ENCODE measurements at regions not wholly inside any gene's neighbourhood (a gene's known extent, or its start where the extent isn't known, plus 50 kb on each side); places are given as distances from the start of the nearest gene placed in this dataset.

- DNase-seq (ENCODE audit: low spot score): no peak
These were observed 115.2 kb upstream of the ITGA4 start for GRCh38 chr2:181341855-181342600.

- no peak for DNase-seq (ENCODE audit: low spot score)
These were observed 108.9 kb upstream of the ITGA4 start for GRCh38 chr2:181348107-181348837.

- DNase-seq (ENCODE audit: low spot score): no peak
These were observed 105.0 kb upstream of the ITGA4 start for GRCh38 chr2:181352158-181352557.

GRCh38 chr2:181354626-181355025, 102.6 kb upstream of the ITGA4 start:
- DNase-seq (ENCODE audit: low spot score): no peak

GRCh38 chr2:181356526-181357130, 100.6 kb upstream of the ITGA4 start:
- DNase-seq (ENCODE audit: low spot score): no peak

- DNase-seq (ENCODE audit: low spot score): no peak
These were observed 99.2 kb upstream of the ITGA4 start for GRCh38 chr2:181357979-181358378.

- no peak for DNase-seq (ENCODE audit: low spot score)
These were observed 94.6 kb upstream of the ITGA4 start for GRCh38 chr2:181362561-181362960.

GRCh38 chr2:181363164-181363563, 94.0 kb upstream of the ITGA4 start:
- DNase-seq (ENCODE audit: low spot score): no peak

- DNase-seq (ENCODE audit: low spot score): no peak
These were observed 92.6 kb upstream of the ITGA4 start for GRCh38 chr2:181364492-181365170.

GRCh38 chr2:181366675-181367175, 90.5 kb upstream of the ITGA4 start:
- no peak for DNase-seq (ENCODE audit: low spot score)

GRCh38 chr2:181367411-181367810, 89.8 kb upstream of the ITGA4 start:
- no peak for DNase-seq (ENCODE audit: low spot score)

GRCh38 chr2:181367906-181368435, 89.2 kb upstream of the ITGA4 start:
- DNase-seq (ENCODE audit: low spot score): no peak

- no peak for DNase-seq (ENCODE audit: low spot score)
These were observed 87.1 kb upstream of the ITGA4 start for GRCh38 chr2:181370126-181370525.

GRCh38 chr2:181371195-181371594, 86.0 kb upstream of the ITGA4 start:
- DNase-seq (ENCODE audit: low spot score): no peak

GRCh38 chr2:181371782-181372645, 85.2 kb upstream of the ITGA4 start:
- peak; percentile 4 for DNase-seq (ENCODE audit: low spot score)

- DNase-seq (ENCODE audit: low spot score): no peak
These were observed 84.5 kb upstream of the ITGA4 start for GRCh38 chr2:181372646-181373040.

GRCh38 chr2:181374781-181375675, 82.2 kb upstream of the ITGA4 start:
- no peak for DNase-seq (ENCODE audit: low spot score)

- DNase-seq (ENCODE audit: low spot score): no peak
These were observed 80.7 kb upstream of the ITGA4 start for GRCh38 chr2:181376442-181376841.

GRCh38 chr2:181376999-181377398, 80.2 kb upstream of the ITGA4 start:
- DNase-seq (ENCODE audit: low spot score): no peak

- peak; percentile 20 for DNase-seq (ENCODE audit: low spot score)
These were observed 78.7 kb upstream of the ITGA4 start for GRCh38 chr2:181378491-181378890.

Measured in cerebellar cortex (tissue), 1 donor.